GM12878 (cell line): ENCODE measurements at regions not wholly inside any gene's neighbourhood (a gene's known extent, or its start where the extent isn't known, plus 50 kb on each side); places are given as distances from the start of the nearest gene placed in this dataset.

Experiments used
- ATAC-seq: fragments of 200-7000 bp; cut with Tn5 transposase; 3 replicates; pipeline ENCODE4 v1.9.1; 2020; ENCODE audit warnings: mild to moderate bottlenecking, moderate library complexity
- BruUV-seq: library from RNA; stranded (reverse); fragments of 400-500 nt; replicated peaks from 2 replicates; lab custom pipeline; 2021; lab: Mats Ljungman, UMichigan
- CTCF ChIA-PET: fragments of 300-600 bp; sonication (Branson Sonifier 250); formaldehyde crosslinking; extraction: SDS; loops from one replicate; lab custom pipeline; 2021; ENCODE audit warnings: inconsistent platforms; lab: Yijun Ruan, JAX
- POLR2A ChIA-PET: fragments of 350-600 bp; formaldehyde crosslinking; extraction: SDS; loops from one replicate; lab custom pipeline; 2021; ENCODE audit warnings: inconsistent platforms; lab: Charles Lee
- RAD21 ChIA-PET: fragments of 300-600 bp; sonication (Branson Sonifier 250); formaldehyde crosslinking; loops from one replicate; lab custom pipeline; 2023; ENCODE audit warnings: antibody characterized with exemption; ENCODE audit not compliant: unreplicated experiment; lab: Charles Lee
- SMC1A ChIA-PET: fragments of 300-600 bp; sonication (Branson Sonifier 250); formaldehyde crosslinking; loops from one replicate; lab custom pipeline; 2023; ENCODE audit not compliant: unreplicated experiment, uncharacterized antibody; lab: Charles Lee
- DNase-seq: peaks from one replicate; pipeline ENCODE4 v3.0.0-alpha.2; 2011; ENCODE audit warnings: low read depth, low spot score
- FAIRE-seq: peaks from 3 replicates; lab custom pipeline; 2011; peaks lifted over from hg19 to GRCh38; lab: Jason Lieb, UNC
- H2AFZ ChIP-seq: 2 replicates; pipeline ENCODE4 v1.6.0; 2011; ENCODE audit warnings: low read depth, low read length, control low read depth; ENCODE audit not compliant: control insufficient read depth
- H3K27ac ChIP-seq: 2 replicates; pipeline ENCODE4 v1.5.1; 2011; ENCODE audit warnings: control low read depth; ENCODE audit not compliant: control insufficient read depth, insufficient read depth
- H3K27me3 ChIP-seq, 2 experiments: replicated peaks in 1 of 2; 2 replicates each; pipeline versions ENCODE4 v1.6.0 to v1.6.1; 2011; ENCODE audit warnings: low read length in 1 of 2; ENCODE audit not compliant: control insufficient read depth in 2 of 2, insufficient read depth in 2 of 2
- H3K36me3 ChIP-seq, 2 experiments: 2 replicates each; pipeline ENCODE4 v1.5.1; 2011; ENCODE audit warnings: low read length in 1 of 2; ENCODE audit not compliant: control insufficient read depth in 2 of 2, insufficient read depth in 2 of 2
- H3K4me1 ChIP-seq: 2 replicates; pipeline ENCODE4 v1.6.1; 2011; ENCODE audit warnings: mild to moderate bottlenecking, low read length, moderate library complexity, mixed read lengths; ENCODE audit not compliant: control insufficient read depth, insufficient read depth
- H3K4me2 ChIP-seq: 2 replicates; pipeline ENCODE4 v1.6.0; 2011; ENCODE audit warnings: control low read depth; ENCODE audit not compliant: control insufficient read depth, insufficient read depth
- H3K4me3 ChIP-seq: fragments of 200-600 bp; sonication (generic); 2 replicates; pipeline ENCODE4 v1.5.1; 2016
- H3K79me2 ChIP-seq: 2 replicates; pipeline ENCODE4 v1.6.0; 2011; ENCODE audit warnings: low read length; ENCODE audit not compliant: control insufficient read depth, insufficient read depth
- H3K9ac ChIP-seq: 2 replicates; pipeline ENCODE4 v1.8.0; 2011; ENCODE audit warnings: low read length, control low read depth, mixed read lengths; ENCODE audit not compliant: control insufficient read depth, insufficient read depth
- H3K9me3 ChIP-seq: replicated peaks from 3 replicates; pipeline ENCODE4 v1.5.1; 2011; ENCODE audit warnings: mild to moderate bottlenecking, low read length; ENCODE audit not compliant: control insufficient read depth, insufficient read depth
- H4K20me1 ChIP-seq: 2 replicates; pipeline ENCODE4 v1.6.0; 2011; ENCODE audit not compliant: control insufficient read depth, insufficient read depth
- BCL3 ChIP-seq: IDR thresholded peaks from 2 replicates; pipeline ENCODE4 v1.6.1; 2011; ENCODE audit warnings: borderline replicate concordance, low read depth, mild to moderate bottlenecking, moderate library complexity, low read length; ENCODE audit not compliant: insufficient read depth, poor library complexity, severe bottlenecking
- E2F4 ChIP-seq: IDR thresholded peaks from 2 replicates; pipeline ENCODE4 v1.6.1; 2012; ENCODE audit warnings: low read depth, low read length, improper control_type of control experiment
- GATAD2B ChIP-seq: fragments of 450-650 bp; conservative IDR thresholded peaks from 2 replicates; pipeline ENCODE4 v1.6.1; 2017; ENCODE audit warnings: low read depth, mild to moderate bottlenecking, moderate library complexity
- HCFC1 ChIP-seq: fragments of 150-350 bp; IDR thresholded peaks from 2 replicates; pipeline ENCODE4 v1.6.1; 2014; ENCODE audit warnings: low read length
- IKZF2 ChIP-seq, 2 experiments: fragments of 450-650 bp; IDR thresholded peaks; 2 replicates each; pipeline ENCODE4 v1.6.1; 2017; ENCODE audit warnings: mild to moderate bottlenecking in 2 of 2, moderate library complexity in 2 of 2
- KLF5 ChIP-seq: fragments of 450-650 bp; IDR thresholded peaks from 2 replicates; pipeline ENCODE4 v1.6.1; 2014; ENCODE audit warnings: mild to moderate bottlenecking; ENCODE audit not compliant: partially characterized antibody
- NFIC ChIP-seq: IDR thresholded peaks from 2 replicates; pipeline ENCODE4 v1.6.1; 2012; ENCODE audit warnings: low read depth, mild to moderate bottlenecking, inconsistent platforms, low read length, moderate library complexity
- NRF1 ChIP-seq: conservative IDR thresholded peaks from 2 replicates; pipeline ENCODE4 v1.6.1; 2011; ENCODE audit warnings: mild to moderate bottlenecking, low read depth, low read length, improper control_type of control experiment
- PAX8 ChIP-seq: fragments of 450-650 bp; IDR thresholded peaks from 2 replicates; pipeline ENCODE4 v1.6.1; 2017; ENCODE audit warnings: mild to moderate bottlenecking, moderate library complexity
- RCOR1 ChIP-seq: conservative IDR thresholded peaks from 2 replicates; pipeline ENCODE4 v1.6.1; 2012; ENCODE audit warnings: low read depth, low read length, improper control_type of control experiment
- SIN3A ChIP-seq: IDR thresholded peaks from 2 replicates; pipeline ENCODE4 v1.6.1; 2012; ENCODE audit warnings: low read depth, low read length, improper control_type of control experiment
- SMAD1 ChIP-seq: fragments of 450-650 bp; IDR thresholded peaks from 2 replicates; pipeline ENCODE4 v1.6.1; 2018; ENCODE audit warnings: mild to moderate bottlenecking, low read depth; ENCODE audit not compliant: partially characterized antibody
- SMC3 ChIP-seq: IDR thresholded peaks from 2 replicates; pipeline ENCODE4 v1.6.1; 2011; ENCODE audit warnings: low read length, improper control_type of control experiment, borderline replicate concordance
- SPI1 ChIP-seq: IDR thresholded peaks from 2 replicates; pipeline ENCODE4 v1.6.1; 2011; ENCODE audit warnings: low read depth, mild to moderate bottlenecking, low read length, moderate library complexity, borderline replicate concordance; ENCODE audit not compliant: insufficient read depth
- SRF ChIP-seq, 2 experiments: IDR thresholded peaks; 2 replicates each; pipeline ENCODE4 v1.6.1; 2011; ENCODE audit warnings: low read depth in 2 of 2, low read length in 2 of 2, mild to moderate bottlenecking in 1 of 2, moderate library complexity in 1 of 2
- WGBS: methylation state at CpG from one replicate; pipeline ENCODE4 v1.1.6; 2016; ENCODE audit warnings: low lambda C conversion rate; ENCODE audit not compliant: insufficient replicate concordance, insufficient coverage; ENCODE audit errors: missing lambda C conversion rate; 5-methylcytosine and 5-hydroxymethylcytosine counted together
- in situ Hi-C: fragments of 300-500 bp; cut with MboI; formaldehyde crosslinking; loops from 9 replicates; pipeline ENCODE4 v1.14.3; 2018; ENCODE audit warnings: mixed read lengths
- intact Hi-C: fragments of 100-400 bp; cut with micrococcal nuclease; formaldehyde crosslinking; loops from one replicate; pipeline ENCODE4 v1.14.2; 2022; ENCODE audit not compliant: unreplicated experiment
- TF ChIP-seq, protein P1 (sequence below): fragments of 450-650 bp; IDR thresholded peaks from 2 replicates; pipeline ENCODE4 v1.6.1; 2018; ENCODE audit warnings: borderline replicate concordance, mild to moderate bottlenecking; ENCODE audit not compliant: partially characterized antibody

DNA sequence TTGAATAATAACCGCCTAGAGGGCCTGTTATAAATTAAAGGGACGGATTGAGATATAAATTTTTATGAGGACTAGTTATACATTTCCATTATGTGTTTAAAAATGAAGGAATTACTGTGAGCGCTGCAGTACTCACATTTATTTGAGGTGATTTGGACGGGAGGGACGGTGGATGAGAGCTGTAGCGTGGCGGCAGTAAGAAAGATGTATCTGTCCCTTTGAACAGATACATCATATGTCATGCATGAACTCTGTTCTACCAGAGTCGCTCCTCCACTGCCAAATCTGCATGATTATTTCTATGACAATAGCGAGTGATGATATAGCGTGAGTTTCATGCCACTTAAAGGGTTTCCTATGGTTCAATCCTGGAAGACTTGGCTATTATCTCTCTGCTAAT lies 538.8 kb downstream of the MCTP2 start (continued):
- no peak for TF ChIP-seq BCL3

DNA sequence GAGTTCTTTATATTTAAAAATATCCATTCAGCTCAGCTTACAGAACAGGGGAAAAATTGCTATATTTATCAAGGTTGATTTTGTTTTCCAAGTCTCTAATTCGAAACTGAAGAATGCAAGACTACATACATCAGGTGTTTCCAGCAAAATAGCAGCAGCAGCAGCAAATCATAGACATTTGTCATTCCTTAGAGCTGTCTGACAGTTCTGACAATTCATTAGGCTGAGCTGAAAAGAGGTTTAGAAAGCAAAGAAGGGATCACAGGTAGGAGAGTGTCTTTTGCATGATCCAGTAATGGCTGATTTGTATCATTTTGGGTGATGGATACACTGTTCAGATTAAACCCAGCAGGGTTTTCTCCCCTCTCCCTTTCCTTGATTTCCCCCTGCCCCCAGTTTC lies 545.7 kb downstream of the MCTP2 start:
- DNase-seq, result no peak
- intact Hi-C loops, result no loop called here
- Histone ChIP-seq H3K27me3 (no peaks in the 10 kb centered on the region), H3K36me3 (no peaks in the 10 kb centered on the region), H3K79me2 (no peaks in the 10 kb centered on the region), H3K4me1 (no peaks in the 10 kb centered on the region), H3K4me2 (no peak overlapping the region), H3K9me3 (no peaks in the 10 kb centered on the region), H4K20me1 (no peaks in the 10 kb centered on the region), H2AFZ (no peak overlapping the region), H3K4me3 (no peak overlapping the region), H3K27ac (no peak overlapping the region), H3K9ac (no peak overlapping the region)
- ChIA-PET POLR2A (no interaction called here), CTCF (no interaction called here), SMC1A (interaction anchor here (1.0 kb wide), 1 partner anchor 9 kb away, joined by 3 read pairs; no protein-coding TSS in a partner anchor), RAD21 (no interaction called here)
- no TSS peak for BruUV-seq
- FAIRE-seq, result no peak
- 0% methylated on average over 1 of the region's 1 CpG for WGBS
- TF ChIP-seq SRF (IDR thresholded peaks at IDR 0.05; ENCODE audit: low read depth in 2 of 2, low read length in 2 of 2), result no peak
- TF ChIP-seq SIN3A, result no peak
- TF ChIP-seq RCOR1, result no peak
- no peak for TF ChIP-seq NFIC
- TF ChIP-seq NRF1, result no peak
- no peak for TF ChIP-seq PAX8
- no peak for TF ChIP-seq KLF5
- TF ChIP-seq HCFC1, result no peak
- no peak for TF ChIP-seq SPI1
- TF ChIP-seq SMC3, result no peak
- TF ChIP-seq, protein P1, sequence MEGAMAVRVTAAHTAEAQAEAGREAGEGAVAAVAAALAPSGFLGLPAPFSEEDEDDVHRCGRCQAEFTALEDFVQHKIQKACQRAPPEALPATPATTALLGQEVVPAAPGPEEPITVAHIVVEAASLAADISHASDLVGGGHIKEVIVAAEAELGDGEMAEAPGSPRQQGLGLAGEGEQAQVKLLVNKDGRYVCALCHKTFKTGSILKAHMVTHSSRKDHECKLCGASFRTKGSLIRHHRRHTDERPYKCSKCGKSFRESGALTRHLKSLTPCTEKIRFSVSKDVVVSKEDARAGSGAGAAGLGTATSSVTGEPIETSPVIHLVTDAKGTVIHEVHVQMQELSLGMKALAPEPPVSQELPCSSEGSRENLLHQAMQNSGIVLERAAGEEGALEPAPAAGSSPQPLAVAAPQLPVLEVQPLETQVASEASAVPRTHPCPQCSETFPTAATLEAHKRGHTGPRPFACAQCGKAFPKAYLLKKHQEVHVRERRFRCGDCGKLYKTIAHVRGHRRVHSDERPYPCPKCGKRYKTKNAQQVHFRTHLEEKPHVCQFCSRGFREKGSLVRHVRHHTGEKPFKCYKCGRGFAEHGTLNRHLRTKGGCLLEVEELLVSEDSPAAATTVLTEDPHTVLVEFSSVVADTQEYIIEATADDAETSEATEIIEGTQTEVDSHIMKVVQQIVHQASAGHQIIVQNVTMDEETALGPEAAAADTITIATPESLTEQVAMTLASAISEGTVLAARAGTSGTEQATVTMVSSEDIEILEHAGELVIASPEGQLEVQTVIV, result no peak
- TF ChIP-seq SMAD1, result no peak
- no peak for TF ChIP-seq IKZF2 (IDR thresholded peaks at IDR 0.05)
- TF ChIP-seq E2F4, result no peak
- no peak for TF ChIP-seq GATAD2B
- ATAC-seq, result no peak
- in situ Hi-C loops, result no loop called here
